H54 (cell line): ENCODE measurements at regions not wholly inside any gene's neighbourhood (a gene's known extent, or its start where the extent isn't known, plus 50 kb on each side); places are given as distances from the start of the nearest gene placed in this dataset.

Source experiments
- DNase-seq: peaks from one replicate; pipeline ENCODE4 v3.0.0; 2011; ENCODE audit warnings: low spot score, mixed read lengths; ENCODE audit not compliant: insufficient read length
- FAIRE-seq: peaks from 3 replicates; lab custom pipeline; 2011; peaks lifted over from hg19 to GRCh38; lab: Jason Lieb, UNC
- POLR2A ChIP-seq: IDR thresholded peaks from 2 replicates; pipeline ENCODE4 v1.6.1; 2011; ENCODE audit warnings: low read depth, mild to moderate bottlenecking, low read length

- DNase-seq (no peak), FAIRE-seq (no peak)
- no peak for TF ChIP-seq POLR2A
Measured at GRCh38 chr5:4855880-4856279, 284.2 kb upstream of the ADAMTS16 start.

GRCh38 chr5:4857761-4858160 lies 282.4 kb upstream of the ADAMTS16 start:
- no peak for TF ChIP-seq POLR2A
- no peak for FAIRE-seq

GRCh38 chr5:4859500-4860235 lies 280.5 kb upstream of the ADAMTS16 start:
- FAIRE-seq (no peak), DNase-seq (no peak)
- no peak for TF ChIP-seq POLR2A

More at GRCh38 chr5:4857761-4858160, 282.4 kb upstream of the ADAMTS16 start:
- DNase-seq, result no peak

GRCh38 chr5:4860631-4861030 lies 279.5 kb upstream of the ADAMTS16 start:
- FAIRE-seq (no peak), DNase-seq (no peak)
- no peak for TF ChIP-seq POLR2A

GRCh38 chr5:4862500-4862899 lies 277.6 kb upstream of the ADAMTS16 start:
- peak; percentile 15 for FAIRE-seq
- DNase-seq, result no peak
- TF ChIP-seq POLR2A, result no peak

- FAIRE-seq (no peak), DNase-seq (no peak)
- TF ChIP-seq POLR2A, result no peak
Measured at GRCh38 chr5:4866131-4866659, 273.9 kb upstream of the ADAMTS16 start.

GRCh38 chr5:4866817-4867216 lies 273.3 kb upstream of the ADAMTS16 start:
- DNase-seq (no peak), FAIRE-seq (no peak)
- no peak for TF ChIP-seq POLR2A

GRCh38 chr5:4868140-4868735 lies 271.9 kb upstream of the ADAMTS16 start:
- DNase-seq, result peak; percentile 82
- FAIRE-seq, result peak; percentile 52
- no peak for TF ChIP-seq POLR2A

- TF ChIP-seq POLR2A, result no peak
- FAIRE-seq (no peak), DNase-seq (no peak)
Measured at GRCh38 chr5:4873652-4874051, 266.5 kb upstream of the ADAMTS16 start.

- DNase-seq, result no peak
- no peak for FAIRE-seq
- no peak for TF ChIP-seq POLR2A
Measured at GRCh38 chr5:4874097-4874496, 266.0 kb upstream of the ADAMTS16 start.

- DNase-seq (no peak), FAIRE-seq (no peak)
Measured at GRCh38 chr5:4875942-4876341, 264.2 kb upstream of the ADAMTS16 start.

GRCh38 chr5:4876804-4877203 lies 263.3 kb upstream of the ADAMTS16 start:
- FAIRE-seq, result no peak
- no peak for DNase-seq
- no peak for TF ChIP-seq POLR2A

More at GRCh38 chr5:4875942-4876341, 264.2 kb upstream of the ADAMTS16 start:
- no peak for TF ChIP-seq POLR2A

GRCh38 chr5:4877579-4877978 lies 262.6 kb upstream of the ADAMTS16 start:
- TF ChIP-seq POLR2A, result no peak
- FAIRE-seq (no peak), DNase-seq (no peak)

GRCh38 chr5:4879075-4879474 lies 261.1 kb upstream of the ADAMTS16 start:
- FAIRE-seq (no peak), DNase-seq (no peak)
- TF ChIP-seq POLR2A, result no peak
